ENCODE measurements at regions not wholly inside any gene's neighbourhood (a gene's known extent, or its start where the extent isn't known, plus 50 kb on each side); places are given as distances from the start of the nearest gene placed in this dataset.
"Not testable (repeated sequence)": the region's sequence is repeated elsewhere in the genome, so short reads cannot be mapped to it uniquely, and the experiment has no call there.

DNA sequence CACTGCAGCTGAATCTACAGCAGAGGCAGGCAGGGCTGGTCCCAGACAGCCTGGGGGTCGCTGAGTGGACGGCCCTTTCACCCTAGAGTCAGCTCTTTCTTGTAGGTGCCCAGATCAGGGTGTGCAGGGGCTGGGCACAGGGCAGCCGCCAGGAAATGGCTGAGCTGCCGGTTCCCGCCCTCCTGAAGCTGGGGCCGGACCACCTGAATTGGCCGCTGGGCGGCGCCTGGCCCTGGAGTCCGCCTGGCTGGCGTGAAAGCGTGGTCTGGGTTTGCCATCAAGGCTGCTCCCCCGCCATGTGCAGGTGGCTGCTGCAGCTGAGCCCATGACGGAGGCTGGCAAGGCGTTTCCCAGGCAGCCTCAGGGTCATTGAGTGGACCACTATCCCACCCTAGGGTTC is 85.7 kb downstream of the POTEM start:
- H3K4me1 ChIP-seq (ENCODE audit: insufficient read depth, low read length, poor library complexity, severe bottlenecking); POLR2A ChIA-PET (ENCODE audit: low non-redundant PET); CTCF ChIA-PET; H3K27ac ChIP-seq (ENCODE audit: low read depth, low read length, poor library complexity, severe bottlenecking); intact Hi-C loops (cut with micrococcal nuclease; ENCODE audit: unreplicated experiment); BruUV-seq (replicated peaks); H3K27me3 ChIP-seq (replicated peaks; ENCODE audit: insufficient read depth, low read depth, low read length, poor library complexity); H3K9me3 ChIP-seq (ENCODE audit: low read depth, low read length, poor library complexity, severe bottlenecking); DNase-seq (ENCODE audit: low spot score); H3K4me3 ChIP-seq (ENCODE audit: low read depth, low read length, poor library complexity, severe bottlenecking); H3K36me3 ChIP-seq (ENCODE audit: insufficient read depth, low read length, poor library complexity, severe bottlenecking): not testable (repeated sequence)

DNA sequence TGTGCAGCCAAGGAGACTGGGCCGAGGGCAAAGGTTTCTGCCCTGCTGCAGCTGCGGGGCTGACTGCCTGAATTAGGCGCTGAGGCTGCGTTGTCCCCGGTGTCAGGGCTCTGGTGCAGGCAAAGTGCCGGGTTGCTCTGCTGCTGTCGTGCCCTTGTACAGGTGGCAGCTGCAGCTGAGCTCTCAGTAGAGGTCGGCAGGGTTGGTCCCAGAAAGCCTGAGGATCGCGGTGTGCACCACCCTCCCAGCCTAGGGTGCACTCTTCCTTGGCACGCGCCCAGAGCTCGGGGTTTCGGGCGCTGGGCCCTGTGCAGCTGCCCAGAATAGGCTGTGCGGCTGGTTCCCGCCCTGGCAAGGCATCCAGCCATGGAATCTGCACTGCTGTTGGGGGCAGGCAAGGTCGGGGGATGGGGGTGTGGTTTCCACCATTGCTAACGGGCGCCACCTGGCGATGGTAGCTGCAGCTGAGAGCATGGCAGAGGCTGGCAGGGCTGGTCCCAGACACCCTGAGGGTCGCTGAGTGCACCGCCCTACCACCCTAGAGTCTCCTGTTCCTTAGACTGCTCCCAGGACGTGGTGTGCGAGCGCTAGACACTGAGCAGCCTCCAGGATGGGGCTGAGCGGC is 86.3 kb downstream of the POTEM start:
- intact Hi-C loops (cut with micrococcal nuclease; ENCODE audit: unreplicated experiment); POLR2A ChIA-PET (ENCODE audit: low non-redundant PET); DNase-seq (ENCODE audit: low spot score); H3K36me3 ChIP-seq (ENCODE audit: insufficient read depth, low read length, poor library complexity, severe bottlenecking); H3K4me3 ChIP-seq (ENCODE audit: low read depth, low read length, poor library complexity, severe bottlenecking); H3K9me3 ChIP-seq (ENCODE audit: low read depth, low read length, poor library complexity, severe bottlenecking); H3K27me3 ChIP-seq (replicated peaks; ENCODE audit: insufficient read depth, low read depth, low read length, poor library complexity); H3K27ac ChIP-seq (ENCODE audit: low read depth, low read length, poor library complexity, severe bottlenecking); CTCF ChIA-PET; BruUV-seq (replicated peaks); H3K4me1 ChIP-seq (ENCODE audit: insufficient read depth, low read length, poor library complexity, severe bottlenecking): not testable (repeated sequence)

DNA sequence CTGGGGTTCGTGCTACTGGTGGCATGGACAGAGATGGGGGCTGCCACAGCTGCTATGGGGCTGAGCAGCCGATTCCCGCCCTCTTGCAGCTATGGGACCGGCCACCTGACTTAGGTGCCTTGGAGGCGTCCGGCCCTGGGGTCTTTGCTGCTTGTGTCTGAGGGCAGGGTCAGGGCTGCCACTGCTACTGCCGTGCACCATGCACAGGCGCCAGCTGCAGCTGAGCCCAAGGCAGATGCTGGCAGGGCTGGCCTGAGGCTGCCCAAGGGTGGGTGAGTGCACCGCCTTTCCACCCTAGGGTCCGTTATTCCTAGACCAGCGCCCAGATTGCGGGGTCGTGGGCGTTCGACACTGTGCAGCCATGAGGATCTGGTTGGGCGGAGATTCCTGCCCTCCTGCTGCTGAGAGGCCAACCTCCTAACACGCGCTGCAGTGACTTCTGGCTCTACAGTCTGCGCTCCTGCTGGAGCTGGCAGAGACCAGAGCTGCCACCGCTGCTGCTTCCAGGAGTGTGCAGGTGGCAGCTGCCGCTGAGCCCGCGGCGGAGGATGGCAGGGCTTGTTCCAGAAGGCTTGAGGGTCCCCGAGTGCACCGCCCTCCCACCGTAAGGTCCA is 87.0 kb downstream of the POTEM start:
- DNase-seq (ENCODE audit: low spot score); CTCF ChIA-PET; H3K36me3 ChIP-seq (ENCODE audit: insufficient read depth, low read length, poor library complexity, severe bottlenecking); H3K27ac ChIP-seq (ENCODE audit: low read depth, low read length, poor library complexity, severe bottlenecking); H3K4me1 ChIP-seq (ENCODE audit: insufficient read depth, low read length, poor library complexity, severe bottlenecking); intact Hi-C loops (cut with micrococcal nuclease; ENCODE audit: unreplicated experiment); BruUV-seq (replicated peaks); H3K4me3 ChIP-seq (ENCODE audit: low read depth, low read length, poor library complexity, severe bottlenecking); POLR2A ChIA-PET (ENCODE audit: low non-redundant PET); H3K27me3 ChIP-seq (replicated peaks; ENCODE audit: insufficient read depth, low read depth, low read length, poor library complexity); H3K9me3 ChIP-seq (ENCODE audit: low read depth, low read length, poor library complexity, severe bottlenecking): not testable (repeated sequence)

DNA sequence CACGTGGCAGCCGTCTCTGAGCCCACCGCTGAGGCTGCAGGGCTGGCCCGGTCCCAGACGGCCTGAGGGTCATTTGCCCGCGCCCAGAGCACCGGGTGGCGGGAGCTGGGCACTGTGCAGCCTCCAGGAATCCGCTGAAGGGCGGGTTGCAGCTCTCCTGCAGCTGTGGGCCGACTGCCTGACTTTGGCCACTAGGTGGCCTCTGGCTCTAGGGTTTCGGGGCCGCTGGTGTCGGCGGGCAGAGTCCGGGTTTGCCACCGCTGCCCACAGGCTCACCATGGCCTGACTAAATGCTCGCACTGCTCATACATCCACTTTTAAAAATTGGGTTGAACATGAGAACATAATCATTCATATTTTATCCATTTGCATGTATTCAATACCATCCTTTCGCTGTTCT is 87.7 kb downstream of the POTEM start:
- intact Hi-C loops (cut with micrococcal nuclease; ENCODE audit: unreplicated experiment); CTCF ChIA-PET; H3K27me3 ChIP-seq (replicated peaks; ENCODE audit: insufficient read depth, low read depth, low read length, poor library complexity); H3K9me3 ChIP-seq (ENCODE audit: low read depth, low read length, poor library complexity, severe bottlenecking); H3K27ac ChIP-seq (ENCODE audit: low read depth, low read length, poor library complexity, severe bottlenecking); H3K36me3 ChIP-seq (ENCODE audit: insufficient read depth, low read length, poor library complexity, severe bottlenecking); DNase-seq (ENCODE audit: low spot score); H3K4me1 ChIP-seq (ENCODE audit: insufficient read depth, low read length, poor library complexity, severe bottlenecking); POLR2A ChIA-PET (ENCODE audit: low non-redundant PET); BruUV-seq (replicated peaks); H3K4me3 ChIP-seq (ENCODE audit: low read depth, low read length, poor library complexity, severe bottlenecking): not testable (repeated sequence)

DNA sequence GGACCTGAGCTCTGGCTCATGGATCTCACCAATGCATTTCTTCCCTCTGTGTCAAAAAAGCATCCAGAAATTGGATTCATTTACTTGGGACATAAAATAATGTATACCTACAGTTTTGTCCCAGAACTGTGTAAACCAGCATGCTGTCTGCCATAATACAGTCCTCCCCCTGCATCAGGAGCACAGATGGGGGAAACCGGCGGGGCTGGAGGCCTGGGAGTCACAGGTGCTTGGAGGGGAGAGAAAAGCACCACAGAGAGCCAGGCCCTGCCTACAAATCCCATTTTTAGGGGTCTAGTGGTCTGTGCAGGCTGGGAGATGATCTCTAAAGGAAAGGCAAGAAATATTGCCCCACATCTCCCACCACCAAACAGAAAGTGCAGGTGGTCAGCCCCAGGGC is 91.8 kb downstream of the POTEM start:
- DNase-seq (ENCODE audit: low spot score); intact Hi-C loops (cut with micrococcal nuclease; ENCODE audit: unreplicated experiment); H3K4me3 ChIP-seq (ENCODE audit: low read depth, low read length, poor library complexity, severe bottlenecking); POLR2A ChIA-PET (ENCODE audit: low non-redundant PET); CTCF ChIA-PET; H3K4me1 ChIP-seq (ENCODE audit: insufficient read depth, low read length, poor library complexity, severe bottlenecking); H3K9me3 ChIP-seq (ENCODE audit: low read depth, low read length, poor library complexity, severe bottlenecking); BruUV-seq (replicated peaks); H3K27ac ChIP-seq (ENCODE audit: low read depth, low read length, poor library complexity, severe bottlenecking); H3K36me3 ChIP-seq (ENCODE audit: insufficient read depth, low read length, poor library complexity, severe bottlenecking); H3K27me3 ChIP-seq (replicated peaks; ENCODE audit: insufficient read depth, low read depth, low read length, poor library complexity): not testable (repeated sequence)

- H3K27me3 ChIP-seq (replicated peaks; ENCODE audit: insufficient read depth, low read depth, low read length, poor library complexity); intact Hi-C loops (cut with micrococcal nuclease; ENCODE audit: unreplicated experiment); H3K4me3 ChIP-seq (ENCODE audit: low read depth, low read length, poor library complexity, severe bottlenecking); H3K36me3 ChIP-seq (ENCODE audit: insufficient read depth, low read length, poor library complexity, severe bottlenecking); CTCF ChIA-PET; POLR2A ChIA-PET (ENCODE audit: low non-redundant PET); BruUV-seq (replicated peaks); H3K27ac ChIP-seq (ENCODE audit: low read depth, low read length, poor library complexity, severe bottlenecking); DNase-seq (ENCODE audit: low spot score); H3K9me3 ChIP-seq (ENCODE audit: low read depth, low read length, poor library complexity, severe bottlenecking); H3K4me1 ChIP-seq (ENCODE audit: insufficient read depth, low read length, poor library complexity, severe bottlenecking): not testable (repeated sequence)
Observed at GRCh38 chr14:19061689-19062450, 94.6 kb downstream of the POTEM start.

GRCh38 chr14:19068957-19069356 is 101.7 kb downstream of the POTEM start:
- CTCF ChIA-PET; intact Hi-C loops (cut with micrococcal nuclease; ENCODE audit: unreplicated experiment); BruUV-seq (replicated peaks); DNase-seq (ENCODE audit: low spot score); H3K27ac ChIP-seq (ENCODE audit: low read depth, low read length, poor library complexity, severe bottlenecking); H3K9me3 ChIP-seq (ENCODE audit: low read depth, low read length, poor library complexity, severe bottlenecking); H3K4me3 ChIP-seq (ENCODE audit: low read depth, low read length, poor library complexity, severe bottlenecking); H3K4me1 ChIP-seq (ENCODE audit: insufficient read depth, low read length, poor library complexity, severe bottlenecking); H3K27me3 ChIP-seq (replicated peaks; ENCODE audit: insufficient read depth, low read depth, low read length, poor library complexity); H3K36me3 ChIP-seq (ENCODE audit: insufficient read depth, low read length, poor library complexity, severe bottlenecking); POLR2A ChIA-PET (ENCODE audit: low non-redundant PET): not testable (repeated sequence)

All from A673 (cell line).